CD4-positive, alpha-beta T cell (primary cell): ENCODE measurements at regions not wholly inside any gene's neighbourhood (a gene's known extent, or its start where the extent isn't known, plus 50 kb on each side); places are given as distances from the start of the nearest gene placed in this dataset.

Experiments used
- ATAC-seq: fragments of 200-7000 bp; cut with Tn5 transposase; one replicate; pipeline ENCODE4 v1.10.0; 2022; ENCODE audit warnings: mild to moderate bottlenecking; ENCODE audit not compliant: poor library complexity
- CTCF ChIA-PET: fragments of 350-600 bp; sonication (Branson Sonifier 250); formaldehyde crosslinking; loops from one replicate; lab custom pipeline; 2021; ENCODE audit warnings: antibody characterized with exemption, inconsistent platforms; lab: Charles Lee
- POLR2A ChIA-PET: fragments of 350-600 bp; sonication (Branson Sonifier 250); formaldehyde crosslinking; loops from one replicate; lab custom pipeline; 2021; ENCODE audit warnings: antibody characterized with exemption, inconsistent platforms; lab: Charles Lee
- DNase-seq, 14 experiments: peaks; one replicate each; pipeline ENCODE4 v3.0.0-alpha.2; 2013 to 2020; ENCODE audit warnings: mixed read lengths in 2 of 14
- H3K27ac ChIP-seq, 2 donors: one replicate each; pipeline versions ENCODE4 v1.5.1 to v1.7.0; 2013; ENCODE audit warnings: low read length in 2 of 2, low read depth in 1 of 2, mild to moderate bottlenecking in 1 of 2
- H3K27me3 ChIP-seq, 2 experiments: 1 replicate in 1 of 2; 2 replicates in 1 of 2; pipeline versions ENCODE4 v1.6.1 to v1.7.0; 2013; ENCODE audit warnings: low read length in 2 of 2, control low read depth in 1 of 2, mild to moderate bottlenecking in 1 of 2, moderate library complexity in 1 of 2; ENCODE audit not compliant: insufficient read depth in 2 of 2, control insufficient read depth in 1 of 2
- H3K36me3 ChIP-seq: one replicate; pipeline ENCODE4 v1.6.1; 2013; ENCODE audit warnings: low read length, control low read depth; ENCODE audit not compliant: insufficient read depth
- H3K4me1 ChIP-seq: one replicate; pipeline ENCODE4 v1.6.1; 2013; ENCODE audit warnings: low read length, control low read depth; ENCODE audit not compliant: insufficient read depth
- H3K4me3 ChIP-seq: one replicate; pipeline ENCODE4 v1.5.1; 2013; ENCODE audit warnings: mild to moderate bottlenecking, low read length, moderate library complexity
- H3K9me3 ChIP-seq, 2 experiments: 1 replicate in 1 of 2; 2 replicates in 1 of 2; pipeline versions ENCODE4 v1.6.1 to v1.7.0; 2013; ENCODE audit warnings: low read length in 2 of 2, mild to moderate bottlenecking in 2 of 2, control low read depth in 1 of 2, moderate library complexity in 1 of 2; ENCODE audit not compliant: control insufficient read depth in 1 of 2, insufficient read depth in 1 of 2
- H3K27ac Mint-ChIP-seq: one replicate; pipeline ENCODE4 v1.8.0; 2020; ENCODE audit warnings: mixed read lengths
- H3K27me3 Mint-ChIP-seq: one replicate; pipeline ENCODE4 v1.8.0; 2021; ENCODE audit warnings: mixed read lengths
- H3K36me3 Mint-ChIP-seq: one replicate; pipeline ENCODE4 v1.8.0; 2021; ENCODE audit warnings: low read depth, mixed read lengths
- H3K4me1 Mint-ChIP-seq: one replicate; pipeline ENCODE4 v1.8.0; 2021; ENCODE audit warnings: low read depth, mixed read lengths
- H3K4me3 Mint-ChIP-seq: one replicate; pipeline ENCODE4 v1.8.0; 2020; ENCODE audit warnings: mild to moderate bottlenecking, mixed read lengths
- H3K9me3 Mint-ChIP-seq: one replicate; pipeline ENCODE4 v1.8.0; 2020; ENCODE audit warnings: mixed read lengths
- intact Hi-C, 2 experiments: fragments of 100-400 bp; cut with DNase I in 1 of 2; cut with micrococcal nuclease in 1 of 2; formaldehyde crosslinking; loops; one replicate each; pipeline versions ENCODE4 v1.15.1 to v1.9.0; 2023 to 2025; cut with DNase I, micrococcal nuclease
- TF ChIP-seq, protein P1 (sequence below): fragments of 200-600 bp; IDR thresholded peaks from one replicate; pipeline ENCODE4 v1.8.0; 2022; ENCODE audit warnings: antibody characterized with exemption, mild to moderate bottlenecking

DNA sequence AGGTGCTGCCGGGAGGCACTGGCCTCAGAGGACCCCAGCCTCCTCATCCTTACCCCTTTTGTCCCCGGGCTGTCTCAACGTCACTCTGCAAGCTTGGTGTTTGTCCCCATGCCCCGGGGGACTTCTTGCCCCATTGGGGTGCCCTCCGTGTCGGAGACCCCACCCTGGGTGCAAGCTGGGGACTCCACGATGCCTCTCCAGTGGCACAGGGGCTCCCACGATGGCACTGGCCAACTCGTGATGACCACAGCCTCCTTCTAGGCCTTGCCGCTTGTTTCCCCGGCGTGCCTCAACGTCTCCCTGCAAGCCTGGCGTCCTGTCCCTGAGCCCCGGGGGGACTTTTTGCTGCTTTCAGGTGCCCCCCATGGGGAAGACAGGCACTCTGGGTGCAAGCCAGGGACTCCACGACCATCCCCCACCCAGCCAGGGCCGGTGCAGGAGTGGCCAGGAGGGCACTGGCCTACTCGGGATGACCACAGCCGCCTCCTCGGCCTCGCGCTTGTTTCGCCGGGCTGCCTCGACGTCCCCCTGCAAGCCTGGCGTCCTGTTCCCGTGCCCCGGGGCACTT, 237.0 kb downstream of the TUBA3C start:
- no peak for DNase-seq
- Histone ChIP-seq H3K36me3 (no peaks in the 10 kb centered on the region), H3K27me3 (no peaks in the 10 kb centered on the region), H3K4me1 (no peaks in the 10 kb centered on the region), H3K27ac (no peak overlapping the region), H3K4me3 (no peak overlapping the region), H3K9me3 (peaks cover 0 to 35% of the 10 kb centered on the region in 2 experiments)
- ChIA-PET POLR2A (no interaction called here), CTCF (no interaction called here)
- H3K27ac Mint-ChIP-seq, result no peak overlapping the region
- H3K36me3 Mint-ChIP-seq, result no peaks in the 10 kb centered on the region
- TF ChIP-seq, protein P1, sequence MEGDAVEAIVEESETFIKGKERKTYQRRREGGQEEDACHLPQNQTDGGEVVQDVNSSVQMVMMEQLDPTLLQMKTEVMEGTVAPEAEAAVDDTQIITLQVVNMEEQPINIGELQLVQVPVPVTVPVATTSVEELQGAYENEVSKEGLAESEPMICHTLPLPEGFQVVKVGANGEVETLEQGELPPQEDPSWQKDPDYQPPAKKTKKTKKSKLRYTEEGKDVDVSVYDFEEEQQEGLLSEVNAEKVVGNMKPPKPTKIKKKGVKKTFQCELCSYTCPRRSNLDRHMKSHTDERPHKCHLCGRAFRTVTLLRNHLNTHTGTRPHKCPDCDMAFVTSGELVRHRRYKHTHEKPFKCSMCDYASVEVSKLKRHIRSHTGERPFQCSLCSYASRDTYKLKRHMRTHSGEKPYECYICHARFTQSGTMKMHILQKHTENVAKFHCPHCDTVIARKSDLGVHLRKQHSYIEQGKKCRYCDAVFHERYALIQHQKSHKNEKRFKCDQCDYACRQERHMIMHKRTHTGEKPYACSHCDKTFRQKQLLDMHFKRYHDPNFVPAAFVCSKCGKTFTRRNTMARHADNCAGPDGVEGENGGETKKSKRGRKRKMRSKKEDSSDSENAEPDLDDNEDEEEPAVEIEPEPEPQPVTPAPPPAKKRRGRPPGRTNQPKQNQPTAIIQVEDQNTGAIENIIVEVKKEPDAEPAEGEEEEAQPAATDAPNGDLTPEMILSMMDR, result no peak
- H3K27me3 Mint-ChIP-seq, result no peaks in the 10 kb centered on the region
- H3K4me1 Mint-ChIP-seq, result no peaks in the 10 kb centered on the region
- intact Hi-C loops, result no loop called here
- ATAC-seq, result no peak
- no peak overlapping the region for H3K4me3 Mint-ChIP-seq
- no peaks in the 10 kb centered on the region for H3K9me3 Mint-ChIP-seq

DNA sequence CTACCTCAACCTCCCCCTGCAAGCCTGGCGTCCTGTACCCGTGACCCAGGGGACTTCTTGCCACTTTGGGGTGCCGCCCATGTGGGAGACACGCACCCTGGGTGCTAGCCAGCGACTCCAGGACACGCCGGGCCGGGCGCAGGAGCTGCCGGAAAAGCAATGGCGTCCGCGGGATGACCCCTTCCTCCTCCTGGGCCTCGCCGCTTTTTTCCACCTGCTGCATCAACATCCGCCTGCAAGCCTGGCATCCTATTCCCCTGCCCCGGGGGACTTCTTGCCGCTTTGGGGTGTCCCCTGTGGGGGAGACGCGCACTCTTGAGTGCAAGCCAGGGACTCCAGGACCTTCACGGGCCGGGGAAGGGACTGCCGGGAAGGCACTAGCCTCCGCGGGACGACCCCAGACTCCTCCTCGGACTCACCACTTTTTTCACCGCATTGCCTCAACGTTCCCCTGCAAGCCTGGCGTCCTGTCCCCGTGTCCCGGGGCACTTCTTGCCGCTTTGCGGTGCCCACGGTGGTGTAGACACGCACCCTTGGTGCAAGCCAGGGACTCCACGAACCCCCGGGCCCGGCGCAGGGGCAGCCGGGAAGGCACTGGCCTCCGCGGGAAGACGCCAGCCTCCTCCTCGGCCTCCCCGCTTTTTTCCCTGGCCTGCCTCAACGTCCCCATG, 237.8 kb downstream of the TUBA3C start:
- H3K4me1 ChIP-seq, result no peaks in the 10 kb centered on the region
- peaks cover 0 to 29% of the 10 kb centered on the region in 2 experiments for H3K9me3 ChIP-seq
- no peak overlapping the region for H3K4me3 ChIP-seq
- no peaks in the 10 kb centered on the region for H3K27me3 ChIP-seq
- TF ChIP-seq, protein P1, result no peak
- ChIA-PET CTCF (no interaction called here), POLR2A (no interaction called here)
- H3K4me3 Mint-ChIP-seq, result no peak overlapping the region
- intact Hi-C loops, result no loop called here
- H3K9me3 Mint-ChIP-seq, result no peaks in the 10 kb centered on the region
- no peak overlapping the region for H3K27ac ChIP-seq
- H3K36me3 ChIP-seq, result no peaks in the 10 kb centered on the region
- DNase-seq (no peak), ATAC-seq (no peak)
- H3K36me3 Mint-ChIP-seq, result no peaks in the 10 kb centered on the region
- H3K27me3 Mint-ChIP-seq, result no peaks in the 10 kb centered on the region
- no peaks in the 10 kb centered on the region for H3K4me1 Mint-ChIP-seq
- no peak overlapping the region for H3K27ac Mint-ChIP-seq

DNA sequence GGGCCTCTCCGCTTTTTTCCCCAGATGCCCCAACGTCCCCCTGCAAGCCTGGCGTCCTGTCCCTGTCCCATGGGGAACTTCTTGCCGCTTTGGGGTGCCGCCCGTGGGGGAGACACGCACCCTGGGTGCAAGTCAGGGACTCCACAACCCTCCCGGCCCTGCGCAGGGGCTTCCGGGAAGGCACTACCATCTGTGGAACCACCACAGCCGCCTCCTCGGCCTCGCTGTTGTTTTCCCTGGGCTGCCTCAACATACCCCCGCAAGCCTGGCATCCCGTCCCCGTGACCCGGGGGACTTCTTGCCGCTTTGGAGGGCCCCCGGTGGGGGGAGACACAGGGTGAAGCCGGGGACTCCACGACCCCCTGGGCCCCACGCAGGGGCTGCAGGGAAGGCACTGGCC, 238.4 kb downstream of the TUBA3C start:
- Mint-ChIP-seq H3K27ac (no peak overlapping the region), H3K4me1 (no peaks in the 10 kb centered on the region), H3K36me3 (no peaks in the 10 kb centered on the region), H3K27me3 (peaks cover under 1% of the 10 kb centered on the region), H3K9me3 (no peaks in the 10 kb centered on the region), H3K4me3 (no peak overlapping the region)
- intact Hi-C loops, result no loop called here
- Histone ChIP-seq H3K36me3 (no peaks in the 10 kb centered on the region), H3K4me3 (no peak overlapping the region), H3K27ac (no peak overlapping the region), H3K27me3 (no peaks in the 10 kb centered on the region), H3K4me1 (no peaks in the 10 kb centered on the region), H3K9me3 (peaks cover 0 to 24% of the 10 kb centered on the region in 2 experiments)
- ChIA-PET CTCF (no interaction called here), POLR2A (no interaction called here)
- no peak for ATAC-seq
- TF ChIP-seq, protein P1, result no peak
- DNase-seq, result no peak
